AG10803 (cell line): ENCODE measurements at regions not wholly inside any gene's neighbourhood (a gene's known extent, or its start where the extent isn't known, plus 50 kb on each side); places are given as distances from the start of the nearest gene placed in this dataset.

Experiments used
- DNase-seq: peaks from one replicate; pipeline ENCODE4 v3.0.0; 2010; ENCODE audit warnings: low read depth
- H3K4me3 ChIP-seq: 2 replicates; pipeline ENCODE4 v1.5.1; 2011; ENCODE audit warnings: mild to moderate bottlenecking, low read length, control low read depth
- TF ChIP-seq, protein P1 (sequence below): conservative IDR thresholded peaks from 2 replicates; pipeline ENCODE4 v1.5.1; 2011; ENCODE audit warnings: mild to moderate bottlenecking, low read length, control low read depth, inconsistent platforms

DNA sequence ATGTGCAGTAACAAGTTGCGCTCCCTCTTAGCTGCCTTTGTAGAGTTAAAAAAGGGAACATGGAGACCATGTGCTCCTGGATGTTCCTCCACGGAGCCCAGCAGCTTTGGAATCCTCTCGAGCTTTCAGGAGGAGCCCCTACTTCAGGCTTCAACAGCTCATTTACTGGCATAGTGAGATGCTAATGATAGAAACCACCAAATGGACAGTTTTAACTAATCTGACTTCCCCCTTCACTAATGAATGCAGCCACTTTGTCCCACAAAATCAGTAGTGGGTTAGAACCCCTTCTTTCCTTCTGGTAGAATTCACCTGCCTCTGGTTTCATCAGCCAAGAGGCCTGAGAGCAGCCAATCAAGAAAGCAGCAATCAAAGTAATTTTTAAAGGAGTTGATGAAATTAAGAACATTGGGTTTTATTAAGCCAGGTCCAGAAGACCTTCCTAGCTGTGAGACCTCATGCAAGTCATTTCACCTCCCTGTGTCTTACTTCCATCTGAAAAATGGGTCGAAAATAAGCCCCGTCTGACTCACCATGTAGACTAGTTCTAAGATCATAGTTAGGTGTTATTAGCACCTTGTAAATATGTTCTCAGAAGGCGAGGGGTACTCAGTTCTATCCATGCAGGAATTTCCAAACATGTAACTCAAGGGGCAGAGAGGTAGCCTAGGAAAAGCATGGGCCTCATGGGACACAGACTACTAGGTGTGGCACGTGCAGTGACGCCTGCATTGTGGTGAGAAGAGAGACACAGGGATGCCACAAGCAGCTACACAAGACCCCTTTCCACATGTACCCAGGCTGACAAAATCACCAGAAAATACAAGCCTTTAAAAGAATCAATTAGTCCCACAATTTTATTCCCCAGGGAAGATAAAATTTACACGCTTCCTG is 179.7 kb upstream of the LPP start:
- TF ChIP-seq, protein P1, sequence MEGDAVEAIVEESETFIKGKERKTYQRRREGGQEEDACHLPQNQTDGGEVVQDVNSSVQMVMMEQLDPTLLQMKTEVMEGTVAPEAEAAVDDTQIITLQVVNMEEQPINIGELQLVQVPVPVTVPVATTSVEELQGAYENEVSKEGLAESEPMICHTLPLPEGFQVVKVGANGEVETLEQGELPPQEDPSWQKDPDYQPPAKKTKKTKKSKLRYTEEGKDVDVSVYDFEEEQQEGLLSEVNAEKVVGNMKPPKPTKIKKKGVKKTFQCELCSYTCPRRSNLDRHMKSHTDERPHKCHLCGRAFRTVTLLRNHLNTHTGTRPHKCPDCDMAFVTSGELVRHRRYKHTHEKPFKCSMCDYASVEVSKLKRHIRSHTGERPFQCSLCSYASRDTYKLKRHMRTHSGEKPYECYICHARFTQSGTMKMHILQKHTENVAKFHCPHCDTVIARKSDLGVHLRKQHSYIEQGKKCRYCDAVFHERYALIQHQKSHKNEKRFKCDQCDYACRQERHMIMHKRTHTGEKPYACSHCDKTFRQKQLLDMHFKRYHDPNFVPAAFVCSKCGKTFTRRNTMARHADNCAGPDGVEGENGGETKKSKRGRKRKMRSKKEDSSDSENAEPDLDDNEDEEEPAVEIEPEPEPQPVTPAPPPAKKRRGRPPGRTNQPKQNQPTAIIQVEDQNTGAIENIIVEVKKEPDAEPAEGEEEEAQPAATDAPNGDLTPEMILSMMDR = no peak
- no peak for DNase-seq
- H3K4me3 ChIP-seq = no peak overlapping the region

DNA sequence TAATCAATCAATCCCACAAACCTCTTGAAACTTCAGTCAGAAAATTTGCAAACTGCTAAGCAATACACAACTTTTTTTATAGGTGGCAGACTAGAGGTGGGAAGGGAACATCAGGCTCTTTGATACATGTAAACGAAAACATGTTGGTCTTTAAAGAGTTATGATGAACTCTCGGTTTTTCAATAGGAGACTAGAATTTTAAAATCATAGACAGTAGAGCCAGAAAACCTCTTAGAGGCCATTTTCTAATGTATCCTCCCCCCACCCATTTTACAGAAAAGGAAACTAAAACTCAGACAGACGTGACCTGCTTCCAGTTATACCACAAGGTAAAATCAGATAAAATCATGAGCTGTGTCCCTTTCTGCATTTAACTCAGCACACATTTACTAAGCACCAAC is 179.1 kb upstream of the LPP start:
- TF ChIP-seq, protein P1 = peak; percentile 31
- no peak for DNase-seq
- H3K4me3 ChIP-seq = no peak overlapping the region

DNA sequence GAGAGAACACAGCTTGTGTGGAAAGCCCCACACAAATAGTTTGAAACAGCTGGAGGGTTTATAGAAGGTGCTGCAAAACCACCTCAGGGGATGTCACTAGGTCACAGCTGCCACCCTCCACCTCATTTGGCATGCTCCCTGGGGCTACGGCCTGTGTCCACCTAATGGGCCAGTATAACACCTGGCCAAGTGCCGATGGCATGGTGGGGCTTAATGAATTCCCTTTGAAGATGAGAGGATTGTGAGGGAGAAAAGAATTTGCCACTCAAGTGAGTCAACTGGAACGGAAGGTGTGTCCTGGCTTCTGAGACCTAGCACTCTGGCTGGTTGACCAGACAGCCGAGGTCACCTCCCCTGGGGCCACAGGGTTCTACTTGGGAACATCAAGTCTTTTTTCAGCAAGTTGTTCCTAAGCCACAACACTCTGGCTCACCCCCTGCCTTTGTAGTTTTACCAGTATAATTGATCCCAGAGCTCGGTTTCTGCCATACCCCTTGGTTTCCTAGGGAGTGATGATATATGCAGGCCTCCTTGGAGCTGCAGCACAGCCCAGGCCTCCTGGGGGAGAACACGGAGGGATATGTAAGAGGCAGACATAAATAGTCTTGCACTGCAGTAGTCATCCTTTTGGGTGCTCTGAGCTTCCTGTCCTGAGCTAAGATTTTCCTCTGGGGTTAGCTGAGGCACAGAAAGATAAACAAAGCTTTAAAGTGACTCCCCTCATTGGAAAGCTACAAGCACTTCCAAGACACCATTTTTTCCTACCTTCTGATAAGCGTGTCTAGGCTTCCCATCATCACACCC is 178.2 kb upstream of the LPP start:
- TF ChIP-seq, protein P1 = no peak
- peak; percentile 42 for DNase-seq
- no peak overlapping the region for H3K4me3 ChIP-seq

DNA sequence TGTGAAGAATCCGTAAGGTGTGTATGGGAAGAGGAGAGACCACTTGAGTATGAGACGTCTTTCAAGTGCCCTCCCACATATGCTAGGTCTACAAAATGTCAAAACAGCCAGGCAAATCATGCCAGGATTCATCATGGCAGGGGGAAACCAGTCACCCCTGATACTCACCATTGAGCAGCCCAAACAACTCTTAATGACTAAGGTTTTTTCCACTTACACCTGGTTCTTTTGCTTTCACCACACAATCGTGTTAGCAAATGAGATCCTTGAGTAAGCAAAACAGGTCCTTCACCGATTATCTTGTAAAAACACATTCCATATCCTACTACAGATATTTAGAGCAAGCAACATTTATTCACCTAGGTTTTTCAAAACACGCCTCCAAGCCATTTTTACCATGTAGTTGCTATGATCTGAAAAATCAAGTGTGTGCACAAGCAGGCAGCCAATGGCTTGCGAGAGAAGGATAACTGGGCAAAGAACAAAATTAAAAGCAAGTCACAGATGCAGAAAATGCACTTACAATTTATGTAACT is 177.5 kb upstream of the LPP start:
- TF ChIP-seq, protein P1 = no peak
- DNase-seq = no peak
- no peak overlapping the region for H3K4me3 ChIP-seq

DNA sequence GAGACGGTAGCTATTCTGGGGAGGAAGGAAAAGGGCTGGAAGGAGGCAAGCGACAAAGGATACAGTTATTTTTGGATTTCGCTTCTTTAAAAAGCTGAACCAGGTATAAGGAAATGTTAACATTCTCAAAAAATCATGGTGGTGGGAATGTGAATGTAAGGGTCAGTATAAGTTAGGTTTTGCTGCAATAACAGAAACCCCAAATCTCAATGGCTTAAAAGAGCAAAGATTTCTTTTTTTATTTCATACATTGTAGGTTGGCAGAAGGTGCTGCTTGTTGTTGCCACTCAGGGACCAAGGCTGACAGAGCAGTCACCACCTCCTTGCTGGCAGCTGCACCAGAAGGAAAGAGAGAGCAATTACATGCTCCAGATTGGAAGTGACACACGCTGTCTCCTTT is 176.3 kb upstream of the LPP start:
- TF ChIP-seq, protein P1 = no peak

DNA sequence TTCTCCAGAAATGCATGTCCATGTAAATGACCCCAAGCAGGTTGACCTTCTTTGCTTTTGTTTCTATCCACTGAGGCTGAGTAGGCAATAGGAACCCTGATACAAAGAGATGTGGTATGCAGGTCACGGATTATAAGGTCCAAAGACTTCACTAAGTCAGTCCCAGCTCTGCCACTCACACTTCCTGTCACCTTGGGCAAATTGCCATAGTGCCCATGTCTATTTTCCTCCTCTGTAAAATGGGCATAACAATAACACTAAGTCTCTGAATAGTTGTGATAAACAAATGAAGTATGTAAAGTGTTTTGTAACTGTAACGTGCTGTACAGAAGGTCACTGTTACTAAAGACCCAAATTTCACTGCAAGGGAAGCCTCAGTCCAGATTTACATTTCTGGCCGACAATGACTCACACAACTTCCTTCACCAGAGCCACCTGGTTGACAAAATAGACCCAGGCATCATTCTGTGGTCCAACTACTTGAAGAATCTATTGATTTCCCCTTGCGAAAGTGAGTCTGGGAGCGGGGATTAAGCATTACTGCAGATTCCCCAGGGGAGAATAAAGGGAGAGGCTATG is 175.4 kb upstream of the LPP start:
- TF ChIP-seq, protein P1 = no peak
- DNase-seq = no peak
- no peak overlapping the region for H3K4me3 ChIP-seq

More for the DNA sequence above, 176.3 kb upstream of the LPP start:
- no peak for DNase-seq
- no peak overlapping the region for H3K4me3 ChIP-seq
